ENCODE measurements at regions not wholly inside any gene's neighbourhood (a gene's known extent, or its start where the extent isn't known, plus 50 kb on each side); places are given as distances from the start of the nearest gene placed in this dataset.

- TF ChIP-seq ZMYM3 (CRISPR knock-in tag; IDR thresholded peaks at IDR 0.05) (no peak), FOXP4 (CRISPR knock-in tag; IDR thresholded peaks at IDR 0.05) (peak; percentile 48), MTF2 (CRISPR knock-in tag; IDR thresholded peaks at IDR 0.05; ENCODE audit: borderline replicate concordance) (no peak), ZNF160 (CRISPR knock-in tag; IDR thresholded peaks at IDR 0.05) (no peak), ELF3 (CRISPR knock-in tag; IDR thresholded peaks at IDR 0.05) (peak; percentile 53), ZBTB26 (CRISPR knock-in tag; IDR thresholded peaks at IDR 0.05; ENCODE audit: borderline replicate concordance) (peak; percentile 65; the same call in 1 of the 2 replicates), ZNF550 (CRISPR knock-in tag; IDR thresholded peaks at IDR 0.05; ENCODE audit: borderline replicate concordance) (no peak), TRIM24 (CRISPR knock-in tag; IDR thresholded peaks at IDR 0.05) (no peak), ZNF878 (CRISPR knock-in tag; IDR thresholded peaks at IDR 0.05) (no peak), ISX (CRISPR knock-in tag; conservative IDR thresholded peaks at IDR 0.05) (no peak)
These were observed 71.5 kb upstream of the SMNDC1 start (continued) for GRCh38 chr10:110376021-110376766.

- peak overlapping the region; percentile 31 for H3K4me2 ChIP-seq (ENCODE audit: low read depth, low read length)
- no peaks in the 10 kb centered on the region for H3K79me2 ChIP-seq (ENCODE audit: insufficient read depth, low read length)
- H3K9me3 ChIP-seq (ENCODE audit: low read length): no peaks in the 10 kb centered on the region
- H4K20me1 ChIP-seq (ENCODE audit: insufficient read depth, low read length): no peaks in the 10 kb centered on the region
- no peak overlapping the region for H3K27ac ChIP-seq (ENCODE audit: extremely low read length, insufficient read depth, low read length)
- no peaks in the 10 kb centered on the region for H3K36me3 ChIP-seq (replicated peaks in 1 of 2; ENCODE audit: control insufficient read depth in 1 of 2, insufficient read depth in 2 of 2, low read length in 2 of 2)
- intact Hi-C loops (cut with micrococcal nuclease; ENCODE audit: unreplicated experiment) (no loop called here), in situ Hi-C loops (cut with HindIII; ENCODE audit: extremely low pct_ligation_motif_present, low pct_unique_long_range_greater_than_20kb) (no loop called here)
- 28% methylated on average over 4 of the region's 5 CpGs for WGBS (ENCODE audit: low lambda C conversion rate)
- POLR2A ChIA-PET: no interaction called here
- no TSS peak for BruUV-seq (replicated peaks)
- CTCF ChIA-PET (ENCODE audit: low intra/inter-chr PET ratio, low total read pairs): no interaction called here
- H3K4me3 ChIP-seq (replicated peaks in 1 of 3; ENCODE audit: insufficient read depth in 1 of 3, low read depth in 2 of 3, low read length in 3 of 3): no peak overlapping the region
- H3K4me1 ChIP-seq (ENCODE audit: insufficient read depth, low read length): peaks cover 21% of the 10 kb centered on the region
- FAIRE-seq (no peak), DNase-seq (ENCODE audit: low spot score) (no peak), ATAC-seq (peak; percentile 54)
- H3K9ac ChIP-seq (ENCODE audit: insufficient read depth, low read depth, low read length): no peak overlapping the region
- H3K27me3 ChIP-seq (ENCODE audit: control insufficient read depth in 1 of 2, insufficient read depth in 2 of 2, low read length in 2 of 2): peaks cover 0 to 9% of the 10 kb centered on the region in 2 experiments; a peak in 2 of 5 replicates
- H2AFZ ChIP-seq (ENCODE audit: low read length): no peak overlapping the region
- no peak for TF ChIP-seq CEBPB (IDR thresholded peaks at IDR 0.05; ENCODE audit: borderline replicate concordance, low read depth, low read length)
- TF ChIP-seq ZHX2 (IDR thresholded peaks at IDR 0.05; ENCODE audit: low read depth): no peak
- no peak for TF ChIP-seq ZHX2 (CRISPR knock-in tag; IDR thresholded peaks at IDR 0.05; ENCODE audit: borderline replicate concordance)
- TF ChIP-seq ZNF335 (CRISPR knock-in tag; IDR thresholded peaks at IDR 0.05): 0 out of 2 replicates have a peak, but pooled peaks have one; percentile 13
These were observed 72.0 kb upstream of the SMNDC1 start for GRCh38 chr10:110376767-110377160.

Data from HepG2 (cell line).